HG02763 (cell line): ENCODE measurements at regions not wholly inside any gene's neighbourhood (a gene's known extent, or its start where the extent isn't known, plus 50 kb on each side); places are given as distances from the start of the nearest gene placed in this dataset.

Experiments
- ATAC-seq: cut with Tn5 transposase; IDR thresholded peaks from one replicate; pipeline ENCODE4 v1.9.1; 2021; ENCODE audit warnings: mild to moderate bottlenecking, moderate library complexity; ENCODE audit not compliant: unreplicated experiment

DNA sequence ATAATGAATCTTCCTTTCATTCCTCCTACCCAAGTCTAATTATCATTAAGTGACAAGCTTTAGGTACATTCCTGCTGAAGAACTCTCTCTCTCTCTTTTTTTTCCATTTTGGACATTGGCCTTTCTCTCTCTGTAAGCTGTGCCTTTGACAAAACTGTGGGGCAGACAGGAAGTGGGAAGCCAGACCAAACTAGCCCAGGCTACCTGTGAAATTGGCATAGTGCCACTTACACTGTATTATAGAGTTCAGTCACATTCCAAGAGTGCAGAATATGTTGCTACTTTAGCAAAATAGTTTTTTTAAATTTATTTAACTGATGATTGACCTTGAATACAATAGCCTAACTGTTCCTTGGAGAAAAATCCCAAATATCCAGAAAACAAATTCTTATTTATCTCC, 381.5 kb upstream of the ETAA1 start:
- no peak for ATAC-seq

DNA sequence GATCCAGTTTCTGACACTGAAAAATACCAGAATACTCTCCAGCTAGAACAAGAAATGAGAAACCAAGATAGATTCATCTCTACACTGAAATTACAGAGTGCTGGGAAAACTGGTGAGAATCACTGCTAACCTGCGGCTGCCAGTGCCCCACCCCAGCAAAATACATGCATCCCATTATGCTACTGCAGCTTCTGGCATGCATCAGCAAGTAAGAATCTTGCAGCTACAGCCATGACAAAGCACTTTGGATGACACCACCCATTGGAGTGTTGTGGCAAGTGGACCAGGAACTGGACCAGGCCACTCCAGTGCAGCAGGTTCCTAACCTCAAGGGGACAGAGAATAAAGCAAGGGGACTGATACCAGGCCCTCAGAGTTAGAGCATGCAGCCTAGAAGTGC, 378.8 kb upstream of the ETAA1 start:
- ATAC-seq = no peak

GRCh38 chr2:67032076-67032475, 365.1 kb upstream of the ETAA1 start:
- no peak for ATAC-seq

GRCh38 chr2:67036444-67036843, 360.7 kb upstream of the ETAA1 start:
- ATAC-seq = no peak

- no peak for ATAC-seq
Measured at GRCh38 chr2:67037655-67038054, 359.5 kb upstream of the ETAA1 start.

GRCh38 chr2:67038195-67038594, 358.9 kb upstream of the ETAA1 start:
- ATAC-seq = no peak

- ATAC-seq = no peak
Measured at GRCh38 chr2:67039058-67039457, 358.1 kb upstream of the ETAA1 start.

GRCh38 chr2:67039517-67040103, 357.5 kb upstream of the ETAA1 start:
- no peak for ATAC-seq

DNA sequence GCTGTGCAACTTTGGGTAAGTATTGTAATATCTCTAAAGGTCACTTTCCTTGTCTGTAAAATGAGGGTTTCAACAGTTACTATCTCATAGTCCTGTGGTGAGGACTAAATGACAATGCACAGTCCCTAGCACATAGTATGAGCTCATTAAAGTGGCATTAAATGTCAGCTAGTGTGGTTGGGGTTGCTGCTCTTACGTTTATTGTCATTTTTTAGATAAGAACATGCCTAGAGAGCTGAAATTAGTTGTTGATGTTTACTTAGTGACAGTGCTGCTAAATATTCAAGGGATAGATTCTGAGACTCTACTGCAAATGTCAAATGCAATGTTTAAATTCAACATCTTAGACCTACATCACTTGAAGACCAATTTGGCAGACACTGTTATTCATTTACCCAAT, 356.1 kb upstream of the ETAA1 start:
- no peak for ATAC-seq

- no peak for ATAC-seq
Measured at GRCh38 chr2:67043781-67044478, 353.2 kb upstream of the ETAA1 start.

GRCh38 chr2:67046591-67046990, 350.5 kb upstream of the ETAA1 start:
- ATAC-seq = no peak

DNA sequence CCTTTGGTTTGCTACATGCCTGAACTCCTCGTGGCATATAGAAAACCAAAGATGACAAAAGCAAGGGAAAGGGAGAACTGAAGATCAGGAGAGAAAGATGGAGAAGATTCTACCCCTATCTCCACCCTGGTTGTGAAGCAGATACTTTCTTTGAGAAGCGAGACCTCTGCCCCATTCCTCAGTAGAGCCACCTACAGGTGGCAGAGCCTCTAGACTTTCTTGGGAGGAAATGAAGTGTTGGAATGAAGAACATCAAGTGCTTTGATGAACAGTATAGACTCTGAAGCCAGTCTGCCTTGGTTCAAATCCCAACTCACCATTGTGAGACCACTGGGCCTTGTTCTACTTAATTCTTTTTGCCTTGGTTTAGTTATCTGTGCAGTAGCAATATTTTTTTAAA, 348.8 kb upstream of the ETAA1 start:
- no peak for ATAC-seq

DNA sequence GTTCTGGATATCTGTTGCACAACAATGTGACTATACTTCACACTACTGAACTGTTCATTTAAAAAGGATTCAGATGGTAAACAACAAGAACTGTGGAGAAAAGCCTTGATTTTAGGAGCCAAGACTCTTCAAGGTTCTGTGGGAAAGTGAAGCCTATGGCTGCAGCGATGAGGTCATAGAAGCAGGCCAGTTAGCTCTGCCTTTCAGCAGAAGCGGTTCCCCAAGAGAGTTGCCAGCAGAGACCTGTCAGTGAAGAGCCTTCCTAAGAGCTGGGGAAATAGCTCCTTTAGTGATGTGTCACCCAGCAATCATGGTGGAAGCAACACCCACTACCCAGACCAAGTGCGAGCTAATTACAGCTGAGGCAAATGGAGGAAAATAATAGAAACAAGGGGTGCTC, 346.5 kb upstream of the ETAA1 start:
- no peak for ATAC-seq

DNA sequence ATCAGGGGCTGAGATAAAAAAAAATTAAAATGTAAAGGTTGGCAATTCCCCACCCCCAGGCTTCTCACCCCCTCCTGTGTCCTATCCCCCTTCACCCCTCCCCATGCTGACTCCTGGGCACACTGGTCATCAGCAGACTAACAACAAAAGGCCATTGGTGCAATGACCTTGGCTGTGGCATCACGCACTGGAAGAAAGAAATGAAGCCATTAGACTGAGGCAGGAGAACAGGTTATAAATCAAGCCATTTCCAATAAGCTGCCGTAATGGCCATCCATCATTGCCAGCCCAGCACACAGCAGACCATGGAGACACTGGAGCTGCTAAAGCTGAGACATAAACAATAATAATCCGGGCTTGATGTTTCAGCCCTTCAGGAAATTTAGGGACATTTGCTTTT, 342.4 kb upstream of the ETAA1 start:
- ATAC-seq = no peak

DNA sequence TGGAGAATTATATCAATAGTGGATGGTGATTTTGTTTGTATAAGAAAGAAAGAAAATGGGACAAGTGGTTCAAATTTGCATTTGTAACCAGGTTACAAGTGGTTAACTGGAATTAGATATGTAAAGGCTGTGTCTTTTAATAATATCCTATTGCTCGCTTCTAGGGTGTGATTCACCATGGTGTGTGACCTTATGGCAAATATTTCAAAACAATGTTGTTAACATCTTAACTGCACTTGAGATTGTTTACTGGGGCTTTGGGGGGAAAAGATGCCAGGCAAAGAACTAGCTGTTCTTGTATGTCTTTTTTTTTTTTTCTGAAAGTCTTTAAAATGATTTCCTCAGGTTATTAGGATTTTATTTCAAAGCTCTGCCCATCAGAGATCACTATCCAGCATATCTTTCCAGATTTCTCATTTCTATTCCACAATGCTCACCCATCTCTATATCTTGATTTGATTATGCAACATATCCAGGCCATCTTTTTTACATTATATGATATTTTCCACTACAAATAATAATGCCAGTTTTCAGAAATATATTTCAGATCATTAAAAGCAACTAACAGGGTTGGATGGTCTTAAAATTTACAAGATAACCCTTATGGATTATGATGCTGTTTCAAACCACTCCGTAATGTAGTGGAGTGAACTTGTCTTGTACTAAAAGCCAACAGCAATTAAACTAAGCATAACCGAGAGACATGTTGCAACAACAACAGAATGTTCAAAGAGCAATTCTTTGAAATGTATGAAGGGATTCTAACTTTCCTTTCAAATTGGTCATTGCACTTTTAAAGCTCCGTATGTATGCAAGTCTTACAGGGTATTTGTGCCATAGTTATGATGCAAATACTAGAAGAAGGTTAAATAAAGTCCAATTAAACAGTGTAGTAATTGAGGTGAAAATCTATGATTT, 341.5 kb upstream of the ETAA1 start:
- no peak for ATAC-seq

- ATAC-seq = no peak
Measured at GRCh38 chr2:67057123-67057522, 340.0 kb upstream of the ETAA1 start.

- ATAC-seq = no peak
Measured at GRCh38 chr2:67057901-67058703, 339.0 kb upstream of the ETAA1 start.

GRCh38 chr2:67065046-67065445, 332.1 kb upstream of the ETAA1 start:
- ATAC-seq = no peak

GRCh38 chr2:67066782-67067181, 330.4 kb upstream of the ETAA1 start:
- ATAC-seq = no peak

DNA sequence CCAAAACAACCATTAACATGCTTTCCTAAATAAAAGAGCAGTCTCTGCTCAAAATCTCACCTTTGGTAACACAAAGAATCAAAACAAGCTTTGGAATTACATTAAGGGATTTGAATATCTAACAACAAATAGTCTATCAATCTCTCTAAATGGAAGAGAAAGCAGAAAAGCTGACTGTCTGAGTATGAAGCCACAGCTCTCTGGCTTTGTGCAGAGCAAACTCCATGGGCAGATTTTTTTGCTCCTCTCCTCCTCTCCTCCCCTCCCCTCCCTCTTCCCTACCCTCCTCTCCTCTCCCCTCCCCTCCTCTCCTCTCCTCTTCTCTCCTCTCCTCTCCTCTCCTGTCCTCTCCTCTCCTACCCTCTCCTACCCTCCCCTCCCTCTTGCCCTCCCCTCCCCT, 329.5 kb upstream of the ETAA1 start:
- no peak for ATAC-seq

DNA sequence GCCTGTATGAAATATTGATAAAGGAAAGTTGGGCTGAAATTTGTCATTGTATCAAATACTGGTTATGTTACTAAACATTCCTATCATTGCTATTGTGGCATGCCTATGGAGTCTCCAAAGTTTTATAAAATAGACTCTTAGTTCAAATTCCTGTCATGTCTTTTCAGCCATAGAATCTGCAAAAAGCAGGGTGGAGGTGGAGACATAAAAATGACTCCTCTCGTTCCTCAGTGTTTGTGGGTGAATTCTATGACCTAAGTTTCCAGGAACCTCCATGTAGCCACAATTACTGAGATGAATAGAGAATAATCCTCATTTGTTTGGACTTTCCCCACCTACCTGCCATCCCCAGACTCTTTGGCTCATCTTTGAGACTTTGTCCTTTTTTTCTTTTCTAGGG, 326.3 kb upstream of the ETAA1 start:
- ATAC-seq = no peak
